ENCODE measurements at regions not wholly inside any gene's neighbourhood (a gene's known extent, or its start where the extent isn't known, plus 50 kb on each side); places are given as distances from the start of the nearest gene placed in this dataset.

DNA sequence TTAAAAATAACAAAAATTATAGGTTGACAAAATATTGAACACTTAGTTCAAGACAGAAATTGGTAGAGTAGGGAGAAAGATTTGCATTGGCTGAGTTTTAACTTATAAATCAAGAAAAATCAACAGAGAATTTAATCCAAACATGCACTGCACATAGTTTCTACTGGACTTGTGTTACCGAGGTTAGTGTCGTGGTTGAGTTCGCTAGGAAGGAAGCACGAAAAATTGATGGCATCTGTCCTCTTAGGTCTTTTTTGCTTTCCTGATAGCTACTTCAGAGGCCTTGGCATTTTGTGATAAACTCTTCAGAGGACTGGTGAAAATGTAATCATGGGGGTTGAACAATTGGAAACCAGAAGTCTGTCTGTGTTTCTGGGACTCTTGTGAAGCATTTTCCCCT is 392.9 kb downstream of the NUAK1 start:
- DNase-seq (ENCODE audit: low spot score) = no peak

GRCh38 chr12:105748806-105749600 is 389.8 kb downstream of the NUAK1 start:
- DNase-seq (ENCODE audit: low spot score) = no peak

- DNase-seq (ENCODE audit: low spot score) = no peak
Measured at GRCh38 chr12:105750096-105750495, 388.7 kb downstream of the NUAK1 start.

GRCh38 chr12:105754313-105754712 is 384.4 kb downstream of the NUAK1 start:
- no peak for DNase-seq (ENCODE audit: low spot score)

- DNase-seq (ENCODE audit: low spot score) = no peak
Measured at GRCh38 chr12:105756961-105757360, 381.8 kb downstream of the NUAK1 start.

DNA sequence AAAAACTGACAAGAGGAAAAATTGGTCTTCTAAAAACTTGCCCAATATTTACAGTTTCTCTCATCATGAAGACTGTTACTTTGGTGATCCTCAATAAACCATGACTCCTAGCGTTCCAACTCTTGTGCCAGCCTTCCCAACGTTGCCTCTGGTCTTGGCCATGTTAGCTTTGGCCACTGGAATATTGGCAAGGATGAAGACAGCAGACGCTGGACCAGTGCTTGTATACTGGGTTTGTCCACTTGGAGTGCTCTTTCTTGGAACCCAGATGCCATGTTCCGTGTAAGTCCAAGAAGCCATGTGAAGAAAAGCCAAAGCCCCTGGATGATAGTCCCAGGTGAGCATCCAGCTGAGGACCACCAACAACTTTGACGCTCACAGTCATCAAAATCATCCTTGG is 379.6 kb downstream of the NUAK1 start:
- DNase-seq (ENCODE audit: low spot score) = no peak

- no peak for DNase-seq (ENCODE audit: low spot score)
Measured at GRCh38 chr12:105761075-105761474, 377.7 kb downstream of the NUAK1 start.

DNA sequence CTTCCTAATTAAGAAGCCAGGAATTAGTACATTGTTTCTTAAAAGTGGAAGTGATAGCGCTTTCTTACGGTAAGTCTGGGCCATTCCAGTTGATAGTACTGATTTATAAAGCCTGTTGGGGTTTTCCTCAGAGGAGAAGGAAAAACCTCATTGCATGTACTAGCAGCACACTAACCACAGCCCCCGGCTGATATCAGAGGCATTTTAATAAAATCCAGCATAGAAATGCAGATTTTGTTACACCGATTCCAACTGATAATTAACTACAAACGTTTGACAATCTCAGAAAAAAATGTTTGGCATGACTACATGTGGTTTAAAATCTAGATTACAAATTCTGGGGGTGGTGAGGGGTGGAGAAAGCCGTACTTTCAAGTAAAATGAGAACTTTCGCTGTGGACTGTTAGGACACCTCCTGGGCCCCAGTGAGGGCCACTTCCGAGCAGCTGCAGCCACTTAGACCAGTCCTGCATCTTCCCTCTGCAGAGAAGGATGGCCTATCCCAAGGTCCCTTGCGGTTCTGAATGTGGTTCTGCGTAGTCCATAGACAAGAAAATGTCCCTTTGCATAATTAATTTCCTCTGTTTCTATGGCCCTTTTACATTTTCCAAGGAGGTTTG is 374.4 kb downstream of the NUAK1 start:
- DNase-seq (ENCODE audit: low spot score) = no peak

DNA sequence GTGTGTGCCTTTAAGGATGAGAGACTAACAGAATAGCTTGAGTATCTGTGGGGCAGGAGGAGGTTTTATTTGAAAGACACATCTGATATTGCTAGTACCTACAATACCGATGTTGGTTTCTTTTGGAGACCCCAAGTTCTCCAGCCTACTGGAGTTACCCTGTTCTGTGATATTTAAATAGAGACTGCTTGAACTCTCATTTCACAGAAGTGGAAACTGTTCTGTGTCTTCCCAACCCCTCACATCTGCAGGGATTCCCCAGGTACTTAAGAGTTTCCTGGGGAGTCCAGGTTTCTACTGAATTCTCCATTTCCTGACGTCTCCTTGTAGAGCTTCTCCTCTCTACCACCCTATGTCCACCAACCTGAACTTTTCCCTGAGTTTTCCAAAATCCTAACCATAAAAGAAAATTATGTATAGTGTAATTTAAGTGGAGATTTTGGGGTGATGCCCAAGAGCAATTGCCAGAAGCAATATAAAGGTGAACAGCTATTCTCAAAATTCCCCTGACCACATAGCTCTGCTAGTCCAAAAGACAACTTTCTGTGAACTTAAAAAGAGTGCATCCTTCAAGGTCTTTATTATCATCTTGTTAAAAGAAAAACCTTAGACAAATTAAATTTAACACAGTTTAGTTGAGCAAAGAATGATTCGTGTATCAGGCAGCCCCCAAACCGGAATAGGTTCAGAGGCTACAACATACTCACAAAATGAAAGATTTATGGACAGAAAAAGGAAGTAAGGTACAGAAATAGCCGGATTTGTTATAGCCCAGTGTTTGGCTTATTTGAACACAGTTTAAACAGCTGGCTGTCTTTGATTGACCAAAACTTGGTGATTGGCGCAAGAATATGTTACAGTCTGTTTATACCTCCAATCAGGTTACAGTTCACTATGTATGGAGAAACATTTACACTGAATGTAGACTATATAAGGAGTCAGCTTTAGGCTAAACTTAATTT is 373.4 kb downstream of the NUAK1 start:
- no peak for DNase-seq (ENCODE audit: low spot score)

GRCh38 chr12:105766029-105766428 is 372.7 kb downstream of the NUAK1 start:
- DNase-seq (ENCODE audit: low spot score) = no peak

GRCh38 chr12:105769486-105769885 is 369.3 kb downstream of the NUAK1 start:
- no peak for DNase-seq (ENCODE audit: low spot score)

GRCh38 chr12:105773471-105773870 is 365.3 kb downstream of the NUAK1 start:
- DNase-seq (ENCODE audit: low spot score) = no peak

- no peak for DNase-seq (ENCODE audit: low spot score)
Measured at GRCh38 chr12:105774037-105774436, 364.7 kb downstream of the NUAK1 start.

- no peak for DNase-seq (ENCODE audit: low spot score)
Measured at GRCh38 chr12:105775343-105775742, 363.4 kb downstream of the NUAK1 start.

DNA sequence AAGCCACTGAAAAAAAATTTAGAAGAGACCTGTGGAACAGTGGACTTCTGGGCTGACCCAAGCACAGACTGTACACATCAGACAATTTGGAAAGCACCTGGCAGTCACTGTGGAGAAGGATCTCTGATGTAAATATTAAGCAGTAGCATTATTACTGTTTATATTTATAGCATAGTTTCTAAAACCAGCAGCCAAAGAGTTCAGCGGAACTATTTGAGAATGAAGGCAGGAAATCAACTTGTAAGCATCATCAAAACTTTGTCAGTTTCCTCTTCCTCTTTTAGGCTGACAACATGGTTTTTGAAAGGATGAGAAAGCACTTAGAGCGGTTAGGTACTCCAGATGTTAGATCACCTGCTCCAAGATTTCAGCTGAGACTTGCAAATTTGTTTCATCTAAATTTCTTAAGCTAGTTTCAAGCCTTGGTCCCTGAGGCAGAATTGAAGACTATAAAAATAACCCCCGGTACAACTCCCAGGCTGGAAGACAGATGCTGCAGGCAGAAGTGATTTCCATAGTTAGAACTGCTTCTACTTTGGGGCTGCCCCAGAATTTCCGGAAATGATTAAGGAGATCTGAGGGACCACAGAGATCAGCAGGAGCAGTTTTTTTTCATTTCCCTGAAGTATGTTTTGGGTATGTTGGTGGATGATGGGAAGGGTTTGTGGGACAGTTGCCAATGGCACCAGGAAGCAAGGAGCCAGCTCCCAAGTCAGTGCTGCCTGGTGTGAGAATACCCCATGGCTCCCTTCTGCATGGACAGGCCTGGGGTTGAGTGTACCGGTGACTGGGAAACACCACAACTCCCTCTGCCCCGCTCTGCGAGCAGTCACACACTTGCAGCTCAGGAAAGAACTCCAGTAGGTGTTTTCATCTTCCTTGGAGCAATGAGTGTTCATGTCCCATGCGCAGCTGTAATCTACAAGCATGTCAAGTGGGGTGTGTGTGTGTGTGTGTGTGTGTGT is 354.5 kb downstream of the NUAK1 start:
- DNase-seq (ENCODE audit: low spot score) = peak; percentile 25

- no peak for DNase-seq (ENCODE audit: low spot score)
Measured at GRCh38 chr12:105793421-105793820, 345.3 kb downstream of the NUAK1 start.

GRCh38 chr12:105798256-105798845 is 340.4 kb downstream of the NUAK1 start:
- peak; percentile 2 for DNase-seq (ENCODE audit: low spot score)

- no peak for DNase-seq (ENCODE audit: low spot score)
Measured at GRCh38 chr12:105799103-105799502, 339.7 kb downstream of the NUAK1 start.

DNA sequence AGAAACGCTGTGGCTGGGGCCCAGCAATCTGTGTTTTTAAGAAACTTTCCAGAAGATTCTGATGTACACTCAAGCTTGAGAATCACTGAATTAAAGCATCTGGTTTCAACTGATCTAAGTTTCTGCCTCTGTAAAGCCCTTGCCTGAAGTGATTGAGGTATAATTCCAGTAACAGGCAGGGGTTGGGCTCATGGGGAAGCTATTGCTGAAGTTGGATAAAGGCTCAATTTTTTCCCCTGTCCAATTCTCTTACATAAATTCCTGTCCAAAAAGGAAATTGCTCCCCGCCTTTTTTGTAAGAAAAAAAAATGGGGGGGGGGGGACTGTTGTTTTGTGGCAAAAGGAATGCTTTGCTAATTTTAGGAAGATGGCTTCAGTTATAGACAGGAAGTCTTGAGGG is 337.4 kb downstream of the NUAK1 start:
- no peak for DNase-seq (ENCODE audit: low spot score)

DNA sequence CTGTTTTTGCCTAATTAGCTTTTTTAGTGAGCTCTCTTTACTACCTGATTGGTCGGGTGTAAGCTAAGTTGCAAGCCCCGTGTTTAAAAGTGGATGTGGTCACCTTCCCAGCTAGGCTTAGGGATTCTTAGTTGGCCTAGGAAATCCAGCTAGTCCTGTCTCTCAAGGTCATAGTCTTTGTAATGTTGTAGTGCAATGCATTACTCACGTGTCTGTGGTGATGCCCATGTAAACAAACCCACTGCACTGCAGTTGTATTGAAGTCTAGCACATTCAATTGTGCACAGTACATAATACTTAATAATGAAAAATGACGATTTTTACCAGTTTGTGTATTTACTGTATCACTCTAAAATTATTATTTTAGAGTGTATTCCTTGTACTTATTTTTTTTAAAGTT is 335.5 kb downstream of the NUAK1 start:
- no peak for DNase-seq (ENCODE audit: low spot score)
